Activated naive CD4-positive, alpha-beta T cell treated with anti-CD3 and anti-CD28 coated beads, Interleukin-2, amount 50 U/mL, for 72 hours (primary cell): ENCODE measurements at regions not wholly inside any gene's neighbourhood (a gene's known extent, or its start where the extent isn't known, plus 50 kb on each side); places are given as distances from the start of the nearest gene placed in this dataset.

ENCODE experiments used
- ATAC-seq, 2 donors: fragments of 150-1000 bp; cut with Tn5 transposase; 2 replicates each; pipeline ENCODE4 v1.10.0; 2021; ENCODE audit warnings: mild to moderate bottlenecking in 2 of 2, moderate library complexity in 2 of 2
- DNase-seq, 2 donors: peaks; one replicate each; pipeline ENCODE4 v3.0.0; 2021 to 2022; ENCODE audit warnings: low spot score in 2 of 2
- H3K27ac Mint-ChIP-seq, 2 donors: one replicate each; pipeline ENCODE4 v1.8.0; 2022; ENCODE audit warnings: mild to moderate bottlenecking in 2 of 2, mixed read lengths in 2 of 2
- H3K36me3 Mint-ChIP-seq, 2 donors: one replicate each; pipeline ENCODE4 v1.8.0; 2022; ENCODE audit warnings: mixed read lengths in 2 of 2
- H3K9me3 Mint-ChIP-seq, 2 donors: one replicate each; pipeline ENCODE4 v1.8.0; 2022; ENCODE audit warnings: mixed read lengths in 2 of 2

GRCh38 chr10:2456834-2457233 is 610.5 kb upstream of the PFKP start:
- Mint-ChIP-seq H3K36me3 (peaks cover 0 to 7% of the 10 kb centered on the region in 2 donors), H3K27ac (no peak overlapping the region), H3K9me3 (peaks cover 10 to 12% of the 10 kb centered on the region in 2 donors)
- no peak for ATAC-seq
- no peak for DNase-seq

GRCh38 chr10:2445370-2445769 is 622.0 kb upstream of the PFKP start:
- ATAC-seq: no peak
- Mint-ChIP-seq H3K36me3 (no peaks in the 10 kb centered on the region), H3K27ac (no peak overlapping the region), H3K9me3 (peaks cover 0 to under 1% of the 10 kb centered on the region in 2 donors)
- DNase-seq: no peak

- no peak for ATAC-seq
- Mint-ChIP-seq H3K36me3 (no peaks in the 10 kb centered on the region), H3K27ac (no peak overlapping the region), H3K9me3 (peaks cover 0 to 4% of the 10 kb centered on the region in 2 donors)
- DNase-seq: no peak
These were observed 627.4 kb upstream of the PFKP start for GRCh38 chr10:2439983-2440382.

GRCh38 chr10:2439000-2439399 is 628.3 kb upstream of the PFKP start:
- ATAC-seq (no peak), DNase-seq (no peak)
- Mint-ChIP-seq H3K27ac (no peak overlapping the region), H3K9me3 (peaks cover 0 to 8% of the 10 kb centered on the region in 2 donors), H3K36me3 (no peaks in the 10 kb centered on the region)

- Mint-ChIP-seq H3K9me3 (peaks cover 0 to 8% of the 10 kb centered on the region in 2 donors), H3K27ac (no peak overlapping the region), H3K36me3 (no peaks in the 10 kb centered on the region)
- DNase-seq: no peak
- no peak for ATAC-seq
These were observed 629.0 kb upstream of the PFKP start for GRCh38 chr10:2438248-2438939.

- ATAC-seq (no peak), DNase-seq (no peak)
- H3K9me3 Mint-ChIP-seq: peaks cover 0 to 8% of the 10 kb centered on the region in 2 donors
- no peaks in the 10 kb centered on the region for H3K36me3 Mint-ChIP-seq
- H3K27ac Mint-ChIP-seq: no peak overlapping the region
These were observed 630.4 kb upstream of the PFKP start for GRCh38 chr10:2436933-2437332.

- Mint-ChIP-seq H3K36me3 (no peaks in the 10 kb centered on the region), H3K27ac (no peak overlapping the region), H3K9me3 (peaks cover 0 to 10% of the 10 kb centered on the region in 2 donors)
- DNase-seq (no peak), ATAC-seq (no peak)
These were observed 635.4 kb upstream of the PFKP start for GRCh38 chr10:2431961-2432360.

GRCh38 chr10:2427412-2427811 is 639.9 kb upstream of the PFKP start:
- DNase-seq: no peak
- peaks cover 0 to 4% of the 10 kb centered on the region in 2 donors for H3K9me3 Mint-ChIP-seq
- ATAC-seq: no peak
- no peaks in the 10 kb centered on the region for H3K36me3 Mint-ChIP-seq
- no peak overlapping the region for H3K27ac Mint-ChIP-seq

GRCh38 chr10:2425320-2425719 is 642.0 kb upstream of the PFKP start:
- ATAC-seq (no peak), DNase-seq (no peak)
- Mint-ChIP-seq H3K36me3 (no peaks in the 10 kb centered on the region), H3K27ac (no peak overlapping the region), H3K9me3 (peaks cover 0 to 4% of the 10 kb centered on the region in 2 donors)

- no peaks in the 10 kb centered on the region for H3K36me3 Mint-ChIP-seq
- ATAC-seq (no peak), DNase-seq (no peak)
- H3K27ac Mint-ChIP-seq: no peak overlapping the region
- H3K9me3 Mint-ChIP-seq: peaks cover 4 to 14% of the 10 kb centered on the region in 2 donors
These were observed 652.8 kb upstream of the PFKP start for GRCh38 chr10:2414562-2414961.

- Mint-ChIP-seq H3K27ac (no peak overlapping the region), H3K36me3 (no peaks in the 10 kb centered on the region), H3K9me3 (peaks cover 4 to 14% of the 10 kb centered on the region in 2 donors)
- no peak for DNase-seq
- no peak for ATAC-seq
These were observed 653.3 kb upstream of the PFKP start for GRCh38 chr10:2414039-2414438.

- H3K36me3 Mint-ChIP-seq: no peaks in the 10 kb centered on the region
- DNase-seq (no peak), ATAC-seq (no peak)
- no peak overlapping the region for H3K27ac Mint-ChIP-seq
- peaks cover 4 to 14% of the 10 kb centered on the region in 2 donors for H3K9me3 Mint-ChIP-seq
These were observed 657.3 kb upstream of the PFKP start for GRCh38 chr10:2410049-2410448.

GRCh38 chr10:2401459-2401858 is 664.1 kb upstream of the ADARB2 start:
- ATAC-seq: no peak
- Mint-ChIP-seq H3K27ac (no peak overlapping the region), H3K36me3 (no peaks in the 10 kb centered on the region), H3K9me3 (peaks cover 0 to 8% of the 10 kb centered on the region in 2 donors)
- DNase-seq: no peak

GRCh38 chr10:2399482-2399881 is 662.2 kb upstream of the ADARB2 start:
- Mint-ChIP-seq H3K36me3 (no peaks in the 10 kb centered on the region), H3K9me3 (peaks cover 0 to 8% of the 10 kb centered on the region in 2 donors), H3K27ac (no peak overlapping the region)
- no peak for ATAC-seq
- no peak for DNase-seq

GRCh38 chr10:2392145-2392812 is 655.0 kb upstream of the ADARB2 start:
- H3K9me3 Mint-ChIP-seq: no peaks in the 10 kb centered on the region
- DNase-seq: no peak
- no peaks in the 10 kb centered on the region for H3K36me3 Mint-ChIP-seq
- no peak overlapping the region for H3K27ac Mint-ChIP-seq
- no peak for ATAC-seq

GRCh38 chr10:2387672-2388071 is 650.3 kb upstream of the ADARB2 start:
- ATAC-seq (no peak), DNase-seq (no peak)
- H3K27ac Mint-ChIP-seq: no peak overlapping the region
- H3K9me3 Mint-ChIP-seq: peaks cover 7 to 9% of the 10 kb centered on the region in 2 donors
- no peaks in the 10 kb centered on the region for H3K36me3 Mint-ChIP-seq

- no peaks in the 10 kb centered on the region for H3K36me3 Mint-ChIP-seq
- DNase-seq: no peak
- H3K9me3 Mint-ChIP-seq: peaks cover 7 to 9% of the 10 kb centered on the region in 2 donors
- H3K27ac Mint-ChIP-seq: no peak overlapping the region
- no peak for ATAC-seq
These were observed 649.9 kb upstream of the ADARB2 start for GRCh38 chr10:2387261-2387660.

- Mint-ChIP-seq H3K27ac (no peak overlapping the region), H3K9me3 (peaks cover 7 to 14% of the 10 kb centered on the region in 2 donors), H3K36me3 (no peaks in the 10 kb centered on the region)
- no peak for DNase-seq
- ATAC-seq: no peak
These were observed 642.9 kb upstream of the ADARB2 start for GRCh38 chr10:2380218-2380617.
